Stimulated activated naive CD4-positive, alpha-beta T cell (primary cell): ENCODE measurements at regions not wholly inside any gene's neighbourhood (a gene's known extent, or its start where the extent isn't known, plus 50 kb on each side); places are given as distances from the start of the nearest gene placed in this dataset.

ENCODE experiments used
- DNase-seq, 6 experiments: peaks; one replicate each; lab custom pipeline; 2025; lab: John Stamatoyannopoulos, UW

DNA sequence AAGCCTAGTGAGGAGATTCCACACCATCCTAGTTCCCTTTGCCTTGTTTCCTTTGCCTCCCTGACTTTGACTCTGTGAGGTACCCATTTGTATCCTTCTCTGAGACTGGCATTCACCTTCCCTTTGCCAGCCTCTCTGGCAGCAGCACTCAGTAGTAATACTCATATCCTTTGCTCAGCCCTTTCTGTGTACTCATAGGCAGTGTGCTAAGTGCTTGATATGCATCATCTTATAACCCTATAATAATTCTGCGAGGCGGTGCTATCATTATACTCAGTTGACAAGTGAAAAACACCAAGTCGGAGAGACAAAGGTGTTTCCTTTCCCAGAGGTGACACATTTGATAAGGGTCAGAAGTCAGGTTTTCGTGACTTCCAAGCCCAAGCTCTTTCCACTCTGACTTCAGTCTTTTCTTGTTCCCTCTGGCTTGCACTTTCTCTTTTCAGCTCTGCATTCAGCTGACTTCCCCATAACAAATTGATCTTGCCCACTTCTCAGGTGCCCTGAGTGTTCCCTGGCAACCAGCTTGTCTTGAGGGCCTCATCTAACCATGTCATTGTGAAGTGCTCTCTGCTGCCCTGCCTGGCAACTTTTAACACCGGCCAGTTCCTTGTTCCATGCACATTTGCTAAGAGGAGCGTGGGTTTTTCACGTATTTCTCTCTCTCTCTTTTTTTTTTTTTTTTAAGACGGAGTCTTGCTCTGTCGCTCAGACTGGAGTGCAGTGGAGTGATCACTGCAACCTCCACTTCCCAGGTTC lies 94.5 kb upstream of the UPP2 start:
- no peak for DNase-seq

DNA sequence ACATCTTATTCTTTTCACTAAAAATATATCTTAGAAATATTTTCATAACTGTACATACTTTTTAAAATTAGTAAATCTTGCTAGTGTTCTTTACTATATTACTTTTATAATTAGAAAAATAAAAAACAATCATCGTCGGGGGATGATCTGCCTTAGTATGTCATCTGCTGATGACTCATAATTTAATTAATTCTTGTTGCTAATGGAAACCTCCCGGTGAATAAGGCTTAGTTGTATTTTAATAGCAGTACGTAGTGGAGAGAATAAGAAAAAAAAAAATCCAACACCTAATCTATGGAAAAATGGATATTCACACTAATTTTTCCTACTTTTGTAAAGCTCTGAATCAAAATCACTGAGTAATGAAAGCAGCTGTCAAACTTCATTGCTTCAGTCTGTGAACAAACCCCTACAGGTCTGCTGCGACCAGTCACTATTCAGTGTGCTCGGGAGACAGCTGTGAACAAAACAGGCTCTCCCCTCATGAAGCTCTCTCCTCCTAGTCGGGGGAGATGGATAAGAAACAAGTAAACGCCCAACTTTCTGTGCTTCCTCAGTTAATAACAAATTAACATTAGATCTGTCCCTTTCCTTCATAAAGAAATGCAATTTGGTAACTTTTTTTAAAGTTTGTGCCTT lies 97.4 kb upstream of the UPP2 start:
- no peak for DNase-seq

DNA sequence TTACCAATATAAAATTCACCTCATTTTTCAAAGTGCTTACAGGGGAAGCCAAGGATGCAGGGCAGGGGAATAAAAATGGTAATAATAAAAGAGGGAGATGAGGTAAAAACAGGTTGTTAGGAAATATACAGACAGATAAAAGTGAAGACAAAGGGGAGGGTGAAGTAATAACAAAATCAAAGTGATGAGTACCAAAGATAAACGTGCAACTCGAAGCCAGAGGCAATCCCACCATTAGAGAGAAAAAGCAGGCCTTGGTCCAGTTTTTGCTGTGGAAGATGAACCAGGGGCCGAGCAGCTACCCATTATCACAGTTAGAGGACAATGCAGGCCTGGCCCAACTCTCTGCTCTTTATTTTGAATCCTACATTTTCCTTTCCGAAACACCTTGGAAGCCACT lies 99.6 kb upstream of the UPP2 start:
- no peak for DNase-seq

DNA sequence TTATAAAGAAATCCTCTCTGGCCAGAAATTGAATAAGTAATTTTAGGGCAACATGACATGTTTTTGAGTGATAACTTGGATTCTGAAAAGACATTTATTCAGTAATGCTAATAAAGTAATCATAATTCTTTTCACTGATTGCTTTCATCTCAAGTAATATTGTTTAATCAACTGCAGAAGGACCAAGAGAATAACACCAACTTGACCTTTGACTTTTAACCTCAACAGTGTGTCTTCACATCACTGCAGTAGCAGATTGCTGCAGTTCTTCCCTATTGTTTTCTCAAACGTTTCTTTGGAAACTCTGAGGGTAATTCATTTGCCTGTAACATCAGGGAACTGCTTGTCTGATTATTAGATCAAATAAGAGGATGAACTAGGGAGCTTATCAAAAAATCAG lies 104.9 kb upstream of the UPP2 start:
- DNase-seq, result no peak

DNA sequence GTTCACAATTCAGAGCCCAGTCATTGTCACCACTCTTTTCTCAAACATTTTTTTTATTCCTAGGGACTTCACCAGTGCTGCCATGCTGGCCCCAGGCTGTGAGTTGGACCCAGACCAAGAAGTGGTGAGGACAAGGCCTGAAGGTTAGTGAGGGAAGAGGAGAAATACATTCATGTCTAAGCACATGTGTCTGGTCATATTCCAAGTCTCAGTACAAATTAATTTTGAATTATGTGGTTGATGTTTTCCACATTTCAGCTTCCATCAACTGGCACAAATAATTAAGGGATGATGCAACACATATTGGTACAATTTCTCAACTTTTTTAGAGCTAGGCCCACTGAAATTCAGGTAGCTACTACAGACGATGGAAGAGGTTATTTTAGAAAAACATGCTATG lies 106.6 kb upstream of the UPP2 start:
- no peak for DNase-seq

DNA sequence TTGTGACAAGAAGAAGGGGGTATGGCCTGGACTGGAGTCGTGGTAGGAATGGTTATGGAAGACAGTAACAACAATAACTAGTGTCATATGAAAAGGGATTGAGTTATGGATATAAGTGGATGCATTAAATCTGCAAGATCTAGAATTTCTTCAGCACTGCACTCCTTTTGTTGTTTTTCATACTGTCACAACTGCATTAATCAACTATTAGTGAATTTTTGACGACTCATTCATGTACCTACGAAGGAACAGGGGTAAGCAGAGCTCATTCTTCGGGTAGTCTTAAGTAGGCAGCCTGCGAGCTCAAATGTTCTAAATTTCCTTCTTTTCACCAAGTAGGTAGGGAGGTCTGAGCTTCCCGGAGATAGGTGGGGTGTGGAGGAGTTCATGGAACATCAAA lies 109.7 kb upstream of the UPP2 start:
- DNase-seq, result no peak

DNA sequence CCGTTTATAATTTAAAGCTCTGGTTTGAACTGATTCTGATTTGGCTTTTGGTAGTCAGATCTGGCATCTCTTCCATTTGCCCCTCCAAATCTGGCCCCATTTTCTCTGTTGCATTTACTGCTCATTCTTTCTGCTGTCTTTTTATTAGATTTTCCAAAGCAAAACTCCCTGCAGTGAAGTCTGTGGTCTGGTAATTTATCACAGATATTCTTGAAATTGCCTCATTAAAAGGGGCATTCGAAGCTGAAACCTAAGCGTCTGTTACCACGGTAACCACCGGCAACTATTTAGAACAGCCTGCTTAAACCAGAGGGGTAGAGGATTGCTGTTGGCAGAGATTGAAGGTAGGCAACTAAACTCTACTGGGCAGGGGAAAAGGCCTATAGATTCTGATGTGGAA lies 111.5 kb upstream of the UPP2 start:
- no peak for DNase-seq

DNA sequence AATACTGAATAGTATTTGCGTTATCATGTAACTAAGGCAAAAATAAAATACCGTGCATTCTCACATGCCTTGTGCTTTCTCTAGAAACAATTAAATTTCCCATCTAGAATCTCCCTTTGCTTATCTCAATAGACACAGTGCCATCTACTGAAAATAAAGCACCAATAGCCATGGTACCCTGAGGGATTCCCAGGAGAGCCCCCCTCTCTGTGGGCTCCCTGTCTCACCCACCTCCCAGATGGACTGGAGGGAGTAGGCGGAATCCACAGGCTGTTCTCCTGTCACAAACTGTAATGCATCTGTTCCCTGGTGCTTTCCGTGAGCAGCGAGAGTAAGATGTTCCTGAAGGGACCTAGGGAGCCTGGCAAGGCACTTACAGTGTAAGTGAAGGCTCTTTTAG lies 112.4 kb upstream of the UPP2 start:
- DNase-seq, result no peak

DNA sequence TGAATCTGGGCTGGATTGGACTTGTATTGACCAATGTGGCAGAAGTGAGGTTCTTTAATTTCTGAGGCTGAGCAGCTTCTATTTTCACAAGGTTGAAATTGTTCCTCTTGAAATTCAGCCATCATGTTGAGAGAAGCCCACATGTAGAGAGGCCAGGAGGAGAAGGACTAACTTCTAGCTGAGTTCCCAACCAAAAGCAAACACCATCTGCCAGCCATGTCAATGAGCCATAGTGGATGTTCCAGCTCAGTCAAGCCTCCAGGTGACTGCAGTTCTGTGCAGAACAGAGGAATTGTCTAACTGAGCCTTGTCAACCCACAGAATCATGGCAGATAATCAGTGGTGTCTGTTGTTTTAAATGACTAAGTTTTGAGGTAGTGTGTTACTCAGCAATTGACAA lies 110.6 kb upstream of the ACVR1 start:
- no peak for DNase-seq

DNA sequence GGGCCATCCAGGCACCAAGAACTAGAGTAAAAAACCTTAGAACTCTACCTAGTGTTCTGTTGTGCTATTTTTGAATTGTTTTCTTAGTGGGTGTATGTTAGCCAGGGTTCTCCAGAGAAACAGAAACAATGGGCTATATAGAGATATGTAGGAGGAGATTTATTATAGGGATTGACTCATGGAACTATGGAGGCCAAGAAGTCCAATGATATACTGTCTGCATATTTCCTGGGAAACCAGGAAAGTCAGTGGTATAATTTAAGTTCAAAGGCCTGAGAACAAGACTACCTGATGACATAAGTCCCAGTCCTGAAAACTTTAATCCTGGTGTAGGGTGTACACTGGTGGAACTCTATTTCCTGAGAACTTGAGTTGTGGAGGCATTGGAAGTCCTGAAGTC lies 108.7 kb upstream of the ACVR1 start:
- no peak for DNase-seq

DNA sequence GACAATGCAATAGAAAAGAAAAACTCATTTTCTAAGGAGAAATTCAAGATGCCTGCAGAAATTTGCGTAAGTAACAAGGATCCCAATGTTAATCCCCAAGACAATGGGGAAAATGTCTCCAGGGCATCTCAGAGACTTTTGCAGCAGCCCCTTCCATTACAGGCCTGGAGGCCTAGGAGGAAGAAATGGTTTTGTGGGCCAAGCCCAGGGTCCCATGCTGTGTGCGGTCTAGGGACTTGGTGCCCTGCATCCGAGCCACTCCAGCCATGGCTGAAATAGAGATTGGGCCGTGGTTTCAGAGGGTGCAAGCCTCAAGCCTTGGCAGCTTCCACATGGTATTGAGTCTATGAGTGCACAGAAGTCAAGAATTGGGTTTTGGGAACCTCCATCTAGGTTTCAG lies 103.9 kb upstream of the ACVR1 start:
- DNase-seq, result no peak

DNA sequence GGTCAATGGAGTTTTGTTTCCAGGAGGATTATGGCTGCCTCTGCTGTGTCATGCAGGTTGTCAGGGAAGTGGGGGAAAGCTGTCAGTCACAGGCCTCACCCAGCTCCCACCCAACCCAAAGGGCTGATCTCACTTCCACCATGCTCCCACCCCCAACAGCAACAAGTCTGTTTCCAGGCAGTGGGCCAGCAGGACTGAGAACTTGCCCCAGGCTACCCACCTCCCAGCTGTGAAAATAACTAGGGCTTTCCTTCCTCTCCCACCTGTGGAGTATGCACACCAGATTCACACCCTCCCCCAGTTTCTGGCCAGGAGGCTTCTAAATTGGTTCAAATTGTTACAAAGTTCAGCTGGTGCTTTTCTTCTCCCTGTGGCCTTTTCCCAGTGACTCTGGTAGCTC lies 95.6 kb upstream of the ACVR1 start:
- DNase-seq, result no peak

DNA sequence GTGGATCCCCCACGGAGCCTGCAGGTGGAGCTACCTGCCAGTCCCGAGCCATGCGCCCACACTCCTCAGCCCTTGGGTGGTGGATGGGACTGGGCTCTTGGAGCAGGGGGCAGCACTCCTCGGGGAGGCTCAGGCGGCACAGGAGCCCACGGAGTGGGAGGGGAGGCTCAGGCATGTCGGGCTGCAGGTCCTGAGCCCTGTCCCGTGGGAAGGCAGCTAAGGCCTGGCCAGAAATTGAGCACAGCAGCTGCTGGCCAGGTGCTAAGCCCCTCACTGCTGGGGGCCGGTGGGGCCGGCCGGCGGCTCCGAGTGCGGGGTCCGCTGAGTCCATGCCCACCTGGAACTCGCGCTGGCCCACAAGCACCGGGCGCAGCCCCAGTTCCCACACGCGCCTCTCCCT lies 91.7 kb upstream of the ACVR1 start:
- DNase-seq, result no peak

DNA sequence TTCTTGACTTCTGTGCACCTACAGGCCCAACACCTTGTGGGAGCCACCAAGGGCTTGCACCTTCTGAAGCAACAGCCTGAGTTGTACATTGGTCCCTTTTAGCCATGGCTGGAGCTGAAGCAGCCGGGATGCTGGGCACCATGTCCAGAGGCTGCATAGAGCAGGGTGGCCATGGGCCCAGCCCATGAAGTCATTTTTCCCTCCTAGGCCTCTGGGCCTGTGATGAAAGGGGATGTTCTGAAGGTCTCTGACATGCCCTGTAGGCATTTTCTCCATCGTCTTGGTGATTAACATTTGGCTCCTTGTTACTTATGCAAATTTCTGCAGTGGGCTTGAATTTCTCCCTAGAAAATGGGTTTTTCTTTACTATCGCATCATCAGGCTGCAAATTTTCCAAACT lies 83.1 kb upstream of the ACVR1 start:
- no peak for DNase-seq

DNA sequence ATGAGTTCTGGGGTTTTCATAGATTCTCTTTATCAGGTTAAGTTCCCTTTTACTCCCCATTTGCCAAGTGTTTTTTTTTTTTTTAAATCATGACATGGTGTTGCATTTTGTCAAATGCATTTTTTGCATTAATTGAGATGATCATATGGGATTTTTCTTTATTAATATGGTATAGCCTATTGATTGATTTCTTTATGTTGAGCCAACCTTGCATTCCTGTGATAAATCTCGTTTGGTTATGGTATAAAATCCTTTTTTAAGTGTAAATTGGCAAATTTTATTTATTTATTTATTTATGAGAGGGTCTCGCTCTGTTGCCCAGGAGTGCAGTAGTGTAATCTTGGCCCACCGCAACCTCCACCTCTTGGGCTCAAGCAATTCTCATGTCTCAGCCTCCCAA lies 81.5 kb upstream of the ACVR1 start:
- DNase-seq, result no peak

DNA sequence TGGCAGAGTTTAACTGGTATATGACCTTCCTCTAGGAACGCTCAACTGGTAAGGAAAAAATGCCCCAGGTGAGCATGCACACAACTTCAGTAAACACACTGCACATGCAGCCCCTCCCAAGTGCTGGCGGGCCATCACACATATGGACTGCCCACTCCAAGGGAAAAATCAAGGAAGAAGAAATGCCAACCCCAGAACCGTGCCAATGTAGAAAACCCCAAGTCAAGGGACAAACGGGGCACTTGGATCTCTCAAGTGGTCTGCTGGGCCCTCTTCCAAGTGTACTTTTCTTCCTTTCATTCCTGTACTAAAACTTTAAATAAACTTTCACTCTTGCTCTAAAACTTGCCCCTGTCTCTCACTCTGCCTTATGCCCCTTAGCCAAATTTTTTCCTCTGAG lies 76.4 kb upstream of the ACVR1 start:
- DNase-seq, result no peak

DNA sequence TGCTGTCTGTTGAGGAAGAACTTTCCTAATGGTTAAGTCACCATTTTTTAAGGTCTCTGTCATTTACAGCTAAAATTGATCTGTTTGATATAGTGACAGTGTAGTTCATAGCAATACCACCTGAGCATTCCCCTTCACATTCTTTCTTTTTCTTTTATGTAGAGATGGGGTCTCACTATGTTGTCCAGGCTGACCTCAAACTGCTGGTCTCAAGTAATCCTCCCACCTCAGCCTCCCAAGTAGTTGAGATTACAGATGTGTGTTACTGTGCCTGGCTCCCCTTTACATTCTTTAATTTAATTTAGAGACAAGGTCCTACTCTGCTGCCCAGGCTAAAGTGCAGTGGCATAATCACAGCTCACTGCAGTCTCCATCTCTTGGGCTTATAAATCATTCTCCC lies 72.7 kb upstream of the ACVR1 start:
- DNase-seq, result no peak

DNA sequence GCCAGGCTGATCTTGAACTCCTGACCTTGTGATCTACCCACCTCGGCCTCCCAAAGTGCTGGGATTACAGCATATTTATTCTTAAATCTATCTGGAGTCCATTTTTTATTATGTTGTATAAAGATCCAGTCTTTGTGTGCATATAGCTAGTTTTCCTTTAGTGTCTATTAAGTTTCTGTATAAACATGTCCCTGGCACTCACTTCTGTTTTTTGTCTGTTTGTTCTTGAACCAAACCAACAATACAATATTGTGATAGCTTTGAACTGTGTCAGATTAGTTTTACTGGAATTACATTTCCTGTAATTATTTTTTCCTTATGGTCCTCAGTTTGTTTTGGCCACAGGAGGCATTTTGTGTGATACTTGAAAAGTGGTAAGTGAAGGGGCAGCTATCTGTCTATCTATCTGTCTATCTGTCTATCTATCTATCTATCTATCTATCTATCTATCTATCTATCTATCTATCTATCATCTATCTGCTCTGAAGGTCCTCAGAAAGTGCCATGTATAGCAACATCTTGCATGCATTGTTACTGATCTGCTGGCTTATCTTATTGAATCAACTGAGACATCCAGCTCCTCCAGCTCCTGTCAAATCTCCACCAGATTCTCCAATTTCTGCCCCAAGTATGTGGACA lies 70.9 kb upstream of the ACVR1 start:
- DNase-seq, result no peak

DNA sequence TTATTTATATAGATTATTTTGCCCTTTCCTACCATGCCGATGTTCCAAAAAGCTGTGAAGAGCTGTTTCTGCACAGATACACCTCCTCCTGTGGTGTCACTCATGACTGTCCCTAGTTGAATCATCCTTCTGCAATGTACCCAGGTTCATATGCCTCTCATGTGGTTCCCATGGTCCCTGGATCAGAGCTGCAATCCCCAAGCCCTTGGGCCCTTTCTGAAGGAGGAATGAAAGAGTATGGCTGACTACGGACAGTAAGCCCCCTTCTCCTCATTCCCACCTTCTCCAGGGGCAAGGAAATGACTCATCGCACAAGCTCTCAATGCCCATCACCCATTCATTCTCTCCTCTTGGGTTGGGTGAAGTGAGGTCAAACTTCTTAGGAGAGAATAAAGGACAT lies 63.9 kb upstream of the ACVR1 start:
- no peak for DNase-seq

DNA sequence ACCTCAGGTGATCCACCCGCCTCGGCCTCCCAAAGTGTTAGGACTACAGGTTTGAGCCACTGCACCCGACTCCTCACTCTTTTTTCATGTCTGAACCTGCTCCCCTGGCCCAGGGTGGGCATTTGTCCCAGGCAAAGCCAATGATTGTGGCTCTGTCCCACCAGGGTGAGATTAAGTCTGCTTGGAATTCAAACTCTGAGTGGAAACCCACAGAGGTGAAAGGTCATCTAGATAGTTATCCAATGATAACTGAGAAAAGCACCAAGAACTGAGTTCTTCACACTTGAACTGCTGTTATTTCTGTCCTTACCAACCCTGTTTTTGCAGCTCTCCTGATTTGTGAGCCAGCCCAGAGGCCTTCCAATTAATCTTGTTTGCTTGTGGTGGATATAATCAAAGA lies 62.4 kb upstream of the ACVR1 start:
- no peak for DNase-seq

DNA sequence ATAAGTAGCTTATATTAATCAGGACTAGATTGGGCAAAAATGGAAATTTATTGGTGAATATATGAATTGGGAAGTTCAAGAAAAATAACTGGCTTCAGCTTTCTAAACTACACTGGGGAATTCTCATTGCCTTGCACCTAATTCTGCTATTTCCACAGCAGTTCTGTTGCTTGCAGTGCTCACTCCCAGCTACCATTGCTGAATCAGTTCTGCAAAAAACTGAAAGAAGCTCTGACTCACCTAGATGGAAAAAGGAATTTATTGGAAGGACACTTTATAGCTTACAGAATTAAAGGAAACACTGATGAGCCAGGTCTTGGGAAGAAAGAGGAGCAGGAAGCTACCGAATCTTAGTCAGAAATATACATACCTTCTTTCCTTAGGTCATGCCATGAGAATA lies 60.3 kb upstream of the ACVR1 start:
- DNase-seq, result no peak

DNA sequence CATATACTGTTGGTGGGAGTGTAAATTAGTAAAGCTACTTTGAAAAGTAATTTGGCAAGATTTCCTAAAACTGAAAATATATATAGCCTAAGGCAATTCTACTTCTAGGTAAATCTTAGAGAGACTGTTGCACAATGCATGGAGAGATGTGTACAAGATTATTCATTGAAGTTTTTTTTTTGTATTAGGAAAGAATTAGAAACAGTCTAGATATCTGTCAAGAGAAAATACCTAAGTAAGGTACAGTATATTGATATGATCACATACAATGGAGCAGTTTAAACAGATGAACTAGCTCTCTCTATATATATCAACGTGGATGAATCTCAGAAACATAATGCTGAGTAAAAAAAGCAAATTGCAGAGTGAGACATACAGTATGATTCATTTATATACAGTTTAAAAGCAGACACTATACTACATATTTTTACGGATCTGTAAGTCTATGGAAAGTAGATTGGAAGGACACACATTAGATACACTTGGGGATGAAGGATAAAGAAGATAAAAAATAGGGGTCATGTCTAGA lies 59.3 kb upstream of the ACVR1 start:
- no peak for DNase-seq

DNA sequence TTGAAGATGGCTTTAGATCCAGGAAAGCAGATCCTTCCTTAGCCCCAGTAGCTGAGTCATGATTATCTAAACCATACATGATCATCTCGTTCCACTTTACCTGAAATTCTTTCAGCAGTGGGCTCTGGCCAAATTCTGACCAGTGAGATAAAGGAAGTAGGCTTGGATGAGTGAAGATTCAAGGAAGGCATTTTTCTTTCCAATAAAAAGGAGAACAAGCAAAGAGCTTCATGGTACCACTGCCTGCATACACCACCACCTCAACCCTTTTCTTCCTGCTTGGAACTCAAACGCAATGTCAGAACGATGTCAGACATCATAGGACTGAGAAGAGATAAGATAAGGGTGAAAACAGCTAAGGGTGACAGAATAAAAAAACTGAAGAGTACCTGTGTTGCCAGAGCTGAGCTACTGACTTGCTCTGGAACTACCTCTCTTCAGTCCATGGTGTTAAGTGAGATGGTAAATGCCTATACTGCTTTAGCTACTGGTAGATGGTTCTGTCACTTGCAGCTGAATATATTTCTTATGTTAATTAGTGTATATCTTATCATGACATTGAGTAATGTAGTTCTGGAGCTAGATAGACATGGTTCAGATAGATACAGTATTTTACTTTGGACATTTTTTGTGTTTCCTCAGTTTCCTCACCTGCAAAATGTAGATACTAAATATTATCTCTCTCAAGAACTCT lies 58.7 kb upstream of the ACVR1 start:
- no peak for DNase-seq
